Natural killer cell (primary cell): ENCODE measurements at regions not wholly inside any gene's neighbourhood (a gene's known extent, or its start where the extent isn't known, plus 50 kb on each side); places are given as distances from the start of the nearest gene placed in this dataset.

Experiments
- ATAC-seq, 3 donors: fragments of 150-1000 bp in 2 of 3; fragments of 200-7000 bp in 1 of 3; cut with Tn5 transposase; 1 replicate in 1 of 3; 2 replicates in 2 of 3; pipeline ENCODE4 v1.10.0; 2021; ENCODE audit warnings: mild to moderate bottlenecking in 2 of 3, moderate library complexity in 2 of 3
- DNase-seq, 2 donors: peaks; one replicate each; pipeline versions ENCODE4 v3.0.0 to v3.0.0-alpha.2; 2013 to 2021; ENCODE audit warnings: mixed read lengths in 1 of 2
- H3K27ac ChIP-seq: one replicate; pipeline ENCODE4 v1.5.1; 2013; ENCODE audit warnings: mild to moderate bottlenecking, low read length
- H3K27me3 ChIP-seq: one replicate; pipeline ENCODE4 v1.6.1; 2013; ENCODE audit warnings: low read length; ENCODE audit not compliant: control insufficient read depth, insufficient read depth
- H3K36me3 ChIP-seq: one replicate; pipeline ENCODE4 v1.6.1; 2013; ENCODE audit warnings: low read length; ENCODE audit not compliant: control insufficient read depth, insufficient read depth
- H3K4me1 ChIP-seq: one replicate; pipeline ENCODE4 v1.6.1; 2013; ENCODE audit warnings: low read length; ENCODE audit not compliant: control insufficient read depth, insufficient read depth
- H3K4me3 ChIP-seq: one replicate; pipeline ENCODE4 v1.5.1; 2013; ENCODE audit warnings: low read length
- H3K9me3 ChIP-seq: one replicate; pipeline ENCODE4 v1.6.1; 2013; ENCODE audit warnings: low read length; ENCODE audit not compliant: control insufficient read depth, insufficient read depth
- H3K27ac Mint-ChIP-seq, 2 donors: one replicate each; pipeline ENCODE4 v1.8.0; 2022; ENCODE audit warnings: mild to moderate bottlenecking in 2 of 2, mixed read lengths in 2 of 2, moderate library complexity in 1 of 2
- H3K27me3 Mint-ChIP-seq, 2 donors: one replicate each; pipeline ENCODE4 v1.8.0; 2022; ENCODE audit warnings: low read depth in 2 of 2, mixed read lengths in 2 of 2
- H3K36me3 Mint-ChIP-seq: one replicate; pipeline ENCODE4 v1.8.0; 2022; ENCODE audit warnings: mixed read lengths
- H3K4me1 Mint-ChIP-seq, 2 donors: one replicate each; pipeline ENCODE4 v1.8.0; 2022; ENCODE audit warnings: mixed read lengths in 2 of 2
- H3K4me3 Mint-ChIP-seq: one replicate; pipeline ENCODE4 v1.8.0; 2022; ENCODE audit warnings: mild to moderate bottlenecking, moderate library complexity, mixed read lengths
- H3K9me3 Mint-ChIP-seq, 2 donors: one replicate each; pipeline ENCODE4 v1.8.0; 2022; ENCODE audit warnings: mixed read lengths in 2 of 2
- WGBS: methylation state at CpG from one replicate; pipeline ENCODE4 v1.1.7; 2013; ENCODE audit warnings: missing lambda C conversion rate; ENCODE audit not compliant: insufficient coverage; 5-methylcytosine and 5-hydroxymethylcytosine counted together
- intact Hi-C: fragments of 100-400 bp; cut with micrococcal nuclease; formaldehyde crosslinking; loops from one replicate; pipeline ENCODE4 v1.14.2; 2022
- TF ChIP-seq, protein P1 (sequence below): fragments of 200-600 bp; IDR thresholded peaks from one replicate; pipeline ENCODE4 v1.8.0; 2022; ENCODE audit warnings: antibody characterized with exemption

DNA sequence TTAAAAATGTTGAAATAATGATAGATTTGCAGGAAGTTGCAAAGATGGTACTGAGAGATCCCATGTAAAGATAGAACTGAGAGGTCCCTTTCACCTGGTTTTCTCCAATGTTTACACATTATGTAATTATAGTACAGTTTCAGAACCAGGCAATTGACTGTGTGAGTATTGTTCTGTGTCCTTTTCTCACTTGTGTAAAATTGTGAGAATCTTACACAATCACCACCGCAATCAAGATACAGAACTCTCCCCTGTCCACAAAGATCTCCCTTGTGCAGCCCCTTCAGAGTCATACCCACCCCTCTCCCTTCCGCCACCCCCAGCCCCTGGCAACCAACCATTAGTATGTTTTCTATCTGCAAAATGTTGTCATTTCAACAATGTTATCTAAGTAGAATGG is 119.8 kb upstream of the NAV2 start:
- peaks cover 14 to 25% of the 10 kb centered on the region in 2 donors for H3K27me3 Mint-ChIP-seq
- H3K36me3 Mint-ChIP-seq: no peaks in the 10 kb centered on the region
- no peaks in the 10 kb centered on the region for H3K9me3 Mint-ChIP-seq
- TF ChIP-seq, protein P1, sequence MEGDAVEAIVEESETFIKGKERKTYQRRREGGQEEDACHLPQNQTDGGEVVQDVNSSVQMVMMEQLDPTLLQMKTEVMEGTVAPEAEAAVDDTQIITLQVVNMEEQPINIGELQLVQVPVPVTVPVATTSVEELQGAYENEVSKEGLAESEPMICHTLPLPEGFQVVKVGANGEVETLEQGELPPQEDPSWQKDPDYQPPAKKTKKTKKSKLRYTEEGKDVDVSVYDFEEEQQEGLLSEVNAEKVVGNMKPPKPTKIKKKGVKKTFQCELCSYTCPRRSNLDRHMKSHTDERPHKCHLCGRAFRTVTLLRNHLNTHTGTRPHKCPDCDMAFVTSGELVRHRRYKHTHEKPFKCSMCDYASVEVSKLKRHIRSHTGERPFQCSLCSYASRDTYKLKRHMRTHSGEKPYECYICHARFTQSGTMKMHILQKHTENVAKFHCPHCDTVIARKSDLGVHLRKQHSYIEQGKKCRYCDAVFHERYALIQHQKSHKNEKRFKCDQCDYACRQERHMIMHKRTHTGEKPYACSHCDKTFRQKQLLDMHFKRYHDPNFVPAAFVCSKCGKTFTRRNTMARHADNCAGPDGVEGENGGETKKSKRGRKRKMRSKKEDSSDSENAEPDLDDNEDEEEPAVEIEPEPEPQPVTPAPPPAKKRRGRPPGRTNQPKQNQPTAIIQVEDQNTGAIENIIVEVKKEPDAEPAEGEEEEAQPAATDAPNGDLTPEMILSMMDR: no peak
- DNase-seq: no peak
- H3K27ac Mint-ChIP-seq: no peak overlapping the region
- no peak overlapping the region for H3K4me3 Mint-ChIP-seq
- 88% methylated on average over 2 of the region's 2 CpGs for WGBS
- H3K4me3 ChIP-seq: no peak overlapping the region
- no peak for ATAC-seq
- H3K9me3 ChIP-seq: no peaks in the 10 kb centered on the region
- no peaks in the 10 kb centered on the region for H3K4me1 ChIP-seq
- H3K27ac ChIP-seq: no peak overlapping the region
- no peaks in the 10 kb centered on the region for H3K27me3 ChIP-seq
- no peaks in the 10 kb centered on the region for H3K36me3 ChIP-seq
- intact Hi-C loops: no loop called here
- H3K4me1 Mint-ChIP-seq: no peaks in the 10 kb centered on the region

DNA sequence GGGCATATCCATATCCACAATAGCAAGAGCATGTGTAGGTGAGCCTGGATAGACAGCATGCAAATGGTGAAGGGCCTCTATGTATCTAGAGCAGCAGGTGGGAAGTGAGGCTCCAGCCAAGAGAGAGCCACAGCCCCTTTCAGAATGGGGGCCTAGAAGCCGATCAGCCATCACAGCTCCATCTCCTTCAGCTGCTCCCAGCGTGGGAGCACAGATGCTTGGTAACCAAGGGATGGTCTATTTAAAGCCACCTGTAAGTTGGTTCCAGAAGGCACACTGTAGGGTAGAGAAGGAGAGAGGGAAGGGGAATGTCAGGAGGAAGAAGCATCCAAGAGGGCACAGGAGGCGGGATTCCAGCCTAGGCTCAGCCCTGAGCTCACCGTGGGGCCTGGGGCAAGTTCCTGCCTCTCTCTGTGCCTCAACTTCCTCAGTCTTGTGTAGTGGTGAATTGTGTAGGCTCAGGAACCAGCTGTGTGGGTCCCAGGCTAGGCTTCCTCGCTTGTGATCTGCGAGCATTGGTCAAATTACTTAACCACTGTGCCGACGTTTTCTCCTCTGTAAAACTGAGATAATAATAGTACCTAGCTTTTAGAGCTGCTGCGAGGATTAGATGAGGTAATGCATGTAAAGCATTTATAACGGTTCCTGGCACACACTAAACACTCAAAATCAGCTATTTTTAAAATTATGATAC is 122.9 kb upstream of the NAV2 start:
- no peak overlapping the region for H3K4me3 ChIP-seq
- intact Hi-C loops: no loop called here
- no peak overlapping the region for H3K27ac ChIP-seq
- 88% methylated on average over 7 of the region's 10 CpGs for WGBS
- no peak overlapping the region for H3K27ac Mint-ChIP-seq
- no peaks in the 10 kb centered on the region for H3K9me3 Mint-ChIP-seq
- H3K27me3 ChIP-seq: no peaks in the 10 kb centered on the region
- H3K9me3 ChIP-seq: no peaks in the 10 kb centered on the region
- no peaks in the 10 kb centered on the region for H3K4me1 Mint-ChIP-seq
- no peak overlapping the region for H3K4me3 Mint-ChIP-seq
- no peaks in the 10 kb centered on the region for H3K36me3 ChIP-seq
- peaks cover 14 to 22% of the 10 kb centered on the region in 2 donors for H3K27me3 Mint-ChIP-seq
- TF ChIP-seq, protein P1: no peak
- DNase-seq (no peak), ATAC-seq (no peak)
- no peaks in the 10 kb centered on the region for H3K4me1 ChIP-seq
- no peaks in the 10 kb centered on the region for H3K36me3 Mint-ChIP-seq

DNA sequence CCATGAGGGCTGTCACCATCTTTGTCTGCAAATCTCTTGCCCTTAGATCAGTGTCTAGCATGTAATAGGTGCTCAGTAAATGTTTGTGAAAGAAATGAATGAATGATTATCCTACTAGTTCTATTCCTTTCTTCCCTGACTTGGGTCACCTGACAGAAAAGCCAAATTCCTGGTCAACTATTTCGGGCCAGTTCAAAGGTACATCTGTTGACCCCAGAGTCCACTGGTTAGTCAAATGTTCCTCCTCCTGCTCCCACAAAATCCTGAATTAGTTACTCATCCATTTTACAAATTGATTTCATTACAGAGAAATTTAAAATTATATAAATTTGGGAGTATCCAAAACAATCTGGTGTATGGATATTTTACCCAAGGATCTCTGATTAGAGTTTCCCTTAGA is 124.7 kb upstream of the NAV2 start:
- H3K9me3 ChIP-seq: no peaks in the 10 kb centered on the region
- no peak overlapping the region for H3K4me3 ChIP-seq
- H3K27ac Mint-ChIP-seq: no peak overlapping the region
- WGBS: 84% methylated on average over 1 of the region's 1 CpG
- no peak for ATAC-seq
- H3K27ac ChIP-seq: no peak overlapping the region
- intact Hi-C loops: no loop called here
- H3K4me1 ChIP-seq: no peaks in the 10 kb centered on the region
- no peaks in the 10 kb centered on the region for H3K4me1 Mint-ChIP-seq
- no peaks in the 10 kb centered on the region for H3K36me3 ChIP-seq
- no peaks in the 10 kb centered on the region for H3K36me3 Mint-ChIP-seq
- H3K4me3 Mint-ChIP-seq: no peak overlapping the region
- H3K9me3 Mint-ChIP-seq: no peaks in the 10 kb centered on the region
- no peak for DNase-seq
- TF ChIP-seq, protein P1: no peak
- H3K27me3 Mint-ChIP-seq: peaks cover 10 to 12% of the 10 kb centered on the region in 2 donors
- H3K27me3 ChIP-seq: no peaks in the 10 kb centered on the region

DNA sequence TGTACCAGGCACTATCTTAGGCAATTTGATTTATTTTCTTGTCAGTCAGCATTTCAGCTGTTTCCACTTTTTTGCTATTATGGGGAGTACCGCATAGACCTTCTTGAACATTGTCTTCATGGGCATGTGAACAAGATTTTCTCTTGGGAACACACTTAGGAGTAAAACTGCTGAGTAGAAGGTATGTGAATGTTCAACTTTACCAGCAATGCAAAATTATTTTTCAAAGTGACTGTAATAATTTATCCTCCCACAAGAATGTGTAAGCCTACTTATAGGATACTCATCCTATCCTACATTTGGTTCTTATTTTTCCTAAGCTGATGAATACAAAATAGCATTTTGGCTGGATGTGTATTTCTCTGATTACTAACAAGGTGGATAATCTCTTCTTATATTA is 132.0 kb upstream of the NAV2 start:
- H3K4me1 Mint-ChIP-seq: no peaks in the 10 kb centered on the region
- intact Hi-C loops: no loop called here
- H3K9me3 ChIP-seq: no peaks in the 10 kb centered on the region
- H3K27ac Mint-ChIP-seq: no peak overlapping the region
- H3K9me3 Mint-ChIP-seq: no peaks in the 10 kb centered on the region
- no peak overlapping the region for H3K27ac ChIP-seq
- H3K36me3 Mint-ChIP-seq: no peaks in the 10 kb centered on the region
- TF ChIP-seq, protein P1: no peak
- no peak overlapping the region for H3K4me3 Mint-ChIP-seq
- H3K4me3 ChIP-seq: no peak overlapping the region
- ATAC-seq (no peak), DNase-seq (no peak)
- H3K4me1 ChIP-seq: no peaks in the 10 kb centered on the region
- peaks cover 0 to 3% of the 10 kb centered on the region in 2 donors for H3K27me3 Mint-ChIP-seq
- H3K27me3 ChIP-seq: no peaks in the 10 kb centered on the region
- no peaks in the 10 kb centered on the region for H3K36me3 ChIP-seq
- WGBS: 89% methylated on average over 1 of the region's 1 CpG
